GM12873 (cell line): ENCODE measurements at regions not wholly inside any gene's neighbourhood (a gene's known extent, or its start where the extent isn't known, plus 50 kb on each side); places are given as distances from the start of the nearest gene placed in this dataset.

ENCODE experiments used
- TF ChIP-seq, protein P1 (sequence below): IDR thresholded peaks from 2 replicates; pipeline ENCODE4 v1.5.1; 2012; ENCODE audit warnings: low read depth, mild to moderate bottlenecking, moderate library complexity, low read length, control low read depth; ENCODE audit not compliant: insufficient read depth; ENCODE audit errors: missing control alignments

DNA sequence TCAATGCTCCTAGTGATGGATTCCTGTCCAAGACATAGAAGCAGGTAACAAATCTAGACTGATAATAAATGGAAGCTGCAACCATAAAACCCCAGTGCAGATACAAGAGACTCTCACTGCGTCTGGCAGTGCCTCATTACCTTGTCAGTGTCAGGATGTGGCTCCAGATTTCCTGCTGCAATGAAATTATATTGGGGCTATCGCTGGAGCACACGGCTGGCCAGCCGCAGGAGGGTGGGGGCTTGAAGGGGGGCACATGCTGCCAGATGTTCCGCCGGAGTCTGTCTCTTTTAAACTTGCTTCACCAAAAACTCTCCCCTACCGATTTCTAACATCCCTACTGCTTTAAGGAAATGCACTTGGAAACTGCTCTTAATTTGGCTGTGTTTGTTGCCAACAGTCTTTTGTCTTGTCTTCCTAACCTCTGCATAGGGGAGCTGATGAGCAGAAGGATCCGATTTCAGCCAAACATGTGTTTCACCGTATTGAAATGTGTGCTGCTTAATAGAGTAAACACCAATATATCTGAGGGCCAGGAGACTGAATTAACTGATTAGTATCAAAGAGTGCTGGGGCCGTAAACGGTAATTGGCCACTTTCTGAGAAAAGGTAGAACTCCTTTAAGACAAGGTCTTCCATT, 102.2 kb upstream of the EXOC2 start:
- TF ChIP-seq, protein P1, sequence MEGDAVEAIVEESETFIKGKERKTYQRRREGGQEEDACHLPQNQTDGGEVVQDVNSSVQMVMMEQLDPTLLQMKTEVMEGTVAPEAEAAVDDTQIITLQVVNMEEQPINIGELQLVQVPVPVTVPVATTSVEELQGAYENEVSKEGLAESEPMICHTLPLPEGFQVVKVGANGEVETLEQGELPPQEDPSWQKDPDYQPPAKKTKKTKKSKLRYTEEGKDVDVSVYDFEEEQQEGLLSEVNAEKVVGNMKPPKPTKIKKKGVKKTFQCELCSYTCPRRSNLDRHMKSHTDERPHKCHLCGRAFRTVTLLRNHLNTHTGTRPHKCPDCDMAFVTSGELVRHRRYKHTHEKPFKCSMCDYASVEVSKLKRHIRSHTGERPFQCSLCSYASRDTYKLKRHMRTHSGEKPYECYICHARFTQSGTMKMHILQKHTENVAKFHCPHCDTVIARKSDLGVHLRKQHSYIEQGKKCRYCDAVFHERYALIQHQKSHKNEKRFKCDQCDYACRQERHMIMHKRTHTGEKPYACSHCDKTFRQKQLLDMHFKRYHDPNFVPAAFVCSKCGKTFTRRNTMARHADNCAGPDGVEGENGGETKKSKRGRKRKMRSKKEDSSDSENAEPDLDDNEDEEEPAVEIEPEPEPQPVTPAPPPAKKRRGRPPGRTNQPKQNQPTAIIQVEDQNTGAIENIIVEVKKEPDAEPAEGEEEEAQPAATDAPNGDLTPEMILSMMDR: no peak

DNA sequence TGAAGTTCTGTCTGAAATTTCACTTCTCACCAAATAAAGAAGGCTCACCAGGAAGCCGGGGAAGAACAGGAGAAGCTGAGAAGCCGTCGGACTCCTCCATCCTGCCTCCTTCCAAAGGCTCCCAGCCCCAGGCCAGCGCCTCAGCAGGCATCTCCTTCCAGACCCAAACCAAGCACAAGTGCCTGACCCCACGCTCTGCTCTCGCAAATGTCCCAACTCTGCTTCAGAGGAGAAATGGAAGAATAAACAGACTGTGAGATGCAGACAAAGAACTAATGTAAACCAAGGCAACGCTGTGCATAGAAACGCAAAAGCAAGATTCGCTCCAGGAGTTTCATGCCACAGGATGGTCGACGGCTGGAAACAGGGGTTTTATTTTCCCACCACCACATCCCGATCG, 100.3 kb upstream of the EXOC2 start:
- TF ChIP-seq, protein P1: no peak

DNA sequence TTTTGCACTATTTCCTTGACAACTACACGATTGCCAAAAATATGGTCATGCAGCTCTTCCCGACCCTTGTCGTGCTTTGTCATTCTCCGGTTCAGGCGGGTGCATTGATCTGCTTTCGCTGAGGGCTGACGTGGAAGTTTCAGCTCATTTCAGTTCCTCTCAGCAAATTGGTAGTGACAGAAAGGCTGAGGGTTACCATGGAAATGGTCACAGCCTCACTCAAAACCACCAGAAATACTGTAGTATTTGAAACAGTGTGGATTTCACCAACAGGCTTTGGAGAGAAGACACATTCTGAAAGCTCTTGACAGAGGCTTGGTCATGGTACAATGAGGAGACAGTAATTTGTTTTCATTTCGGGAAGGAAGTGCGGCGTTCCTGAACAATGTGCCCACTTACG, 99.7 kb upstream of the EXOC2 start:
- TF ChIP-seq, protein P1: no peak

DNA sequence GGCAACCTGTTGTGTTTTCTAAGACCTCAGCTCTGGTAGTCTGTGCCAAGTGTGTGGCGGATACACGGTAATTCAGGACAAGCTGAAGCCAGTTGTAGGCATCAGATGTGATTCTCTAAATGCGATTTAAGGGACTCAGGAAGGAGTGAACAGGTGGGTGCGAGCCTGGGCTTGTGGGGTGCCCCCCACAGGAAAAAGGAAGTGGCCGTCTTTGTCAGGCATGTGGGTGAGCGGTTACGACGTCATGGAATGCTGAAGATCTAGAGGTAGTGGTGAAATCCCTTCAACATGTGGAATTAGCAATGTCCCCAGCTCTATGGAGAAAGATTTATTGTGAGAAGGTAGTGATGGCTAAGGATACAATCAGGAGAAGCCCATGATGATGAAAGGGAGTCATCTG, 95.1 kb upstream of the EXOC2 start:
- TF ChIP-seq, protein P1: no peak

DNA sequence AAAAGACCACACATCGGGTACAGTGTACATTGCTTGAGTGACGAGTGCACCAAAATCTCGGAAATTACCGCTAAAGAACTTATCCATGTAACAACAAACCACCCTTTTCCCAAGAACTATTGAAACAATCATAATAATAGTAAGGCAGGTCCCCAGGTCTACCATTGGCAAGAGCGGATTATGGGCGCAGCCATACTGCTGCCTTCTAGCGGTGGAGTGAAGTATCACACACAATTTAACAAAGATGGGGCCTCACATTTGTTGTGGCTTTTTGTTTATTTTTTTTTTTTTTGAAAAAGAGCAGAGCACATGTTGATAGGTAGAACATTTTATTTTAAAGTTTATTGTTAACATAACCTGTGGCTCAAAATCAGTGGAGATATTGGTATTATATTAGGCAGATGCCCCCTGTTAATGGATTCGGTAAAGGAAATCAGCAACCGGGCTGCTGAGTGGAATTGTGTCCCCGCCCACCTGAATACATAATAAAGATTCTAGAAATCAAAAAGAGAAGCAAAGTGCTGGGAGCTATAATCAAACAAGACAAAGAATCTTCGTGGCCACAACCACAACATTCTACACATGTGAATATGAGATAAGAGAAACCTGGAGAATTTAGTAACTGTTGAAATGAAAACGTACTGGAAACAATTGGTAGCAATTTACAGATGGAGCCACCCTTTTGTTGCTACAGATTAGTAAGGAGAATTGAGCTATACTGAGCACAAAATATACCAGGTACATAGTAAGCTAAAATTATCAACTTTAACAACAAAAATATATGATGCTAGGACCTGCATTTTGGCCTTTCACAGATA, 94.2 kb upstream of the EXOC2 start:
- TF ChIP-seq, protein P1: peak; percentile 69

DNA sequence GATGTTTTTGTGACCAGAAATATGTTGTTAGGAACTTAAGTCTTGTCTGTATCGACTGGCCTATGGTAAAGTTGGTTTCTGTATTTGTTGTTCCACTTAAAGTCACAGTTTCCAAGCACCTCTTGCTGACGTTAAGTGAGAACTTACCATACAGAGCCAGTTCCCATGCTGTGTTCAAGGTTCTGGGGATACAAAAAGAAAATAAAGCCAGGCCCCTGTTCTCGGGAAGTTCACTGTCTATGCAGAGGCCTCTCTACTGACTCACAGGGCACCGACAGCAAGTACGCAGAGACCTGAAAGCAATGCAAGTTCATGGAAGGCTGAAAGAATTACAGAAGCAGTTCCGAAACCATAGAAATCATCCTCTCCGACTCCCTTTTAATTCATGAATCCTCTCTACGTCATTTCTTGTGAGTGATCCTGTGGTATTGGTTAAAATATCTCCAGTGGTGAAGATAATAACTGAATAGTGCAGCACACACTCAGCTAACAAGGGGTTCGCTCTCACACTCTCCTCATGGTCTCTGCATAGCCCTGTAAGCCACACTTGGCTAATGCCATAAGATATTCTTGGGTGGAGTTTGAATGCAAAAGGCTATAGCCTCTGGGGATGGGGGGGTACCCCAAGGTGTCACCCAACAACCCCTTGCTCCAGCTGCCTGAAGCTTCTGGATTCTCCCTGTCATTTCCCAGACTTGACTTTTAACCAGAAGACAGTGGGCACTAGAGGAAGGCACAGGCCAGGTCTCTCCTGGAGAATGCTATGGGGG, 91.2 kb upstream of the EXOC2 start:
- TF ChIP-seq, protein P1: no peak

DNA sequence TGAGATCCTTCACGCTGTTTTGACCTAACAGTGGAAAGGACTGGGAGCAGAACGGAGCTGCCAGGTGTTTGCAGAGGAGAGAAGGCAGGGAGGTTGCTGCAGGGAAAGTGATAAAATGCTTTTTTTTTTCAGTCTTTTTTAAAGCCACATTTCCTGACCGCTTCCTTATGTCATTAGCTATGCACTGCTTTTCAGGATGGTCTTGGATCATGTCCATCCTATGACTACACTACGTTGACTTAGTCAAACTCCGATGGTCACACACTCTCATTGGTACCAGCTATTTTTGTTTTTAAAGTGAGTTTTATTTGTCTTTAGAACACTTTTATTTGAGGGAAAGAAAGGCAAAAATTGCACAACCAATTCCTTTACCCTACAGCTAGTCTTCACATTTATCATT, 89.2 kb upstream of the EXOC2 start:
- TF ChIP-seq, protein P1: no peak
